ENCODE measurements at regions not wholly inside any gene's neighbourhood (a gene's known extent, or its start where the extent isn't known, plus 50 kb on each side); places are given as distances from the start of the nearest gene placed in this dataset.
A peak's percentile ranks its signal among the peaks of the same experiment; 100 is the strongest.

- H3K4me3 ChIP-seq, result no peak overlapping the region
- no peak for ATAC-seq (ENCODE audit: insufficient read depth, low FRiP score)
- WGBS, 2 donors, result 55 to 89% methylated on average over 1 of the region's 1 CpG
Measured at GRCh38 chrX:84924624-84925023, 79.1 kb upstream of the APOOL start.

GRCh38 chrX:84932814-84933213 is 70.9 kb upstream of the APOOL start:
- DNase-seq (no peak), ATAC-seq (ENCODE audit: insufficient read depth, low FRiP score) (no peak)
- no peak overlapping the region for H3K27ac ChIP-seq (ENCODE audit: low read depth in 1 of 2, low read length in 1 of 2)
- H3K9ac ChIP-seq (ENCODE audit: insufficient read depth in 1 of 2, low read length in 2 of 2), result no peak overlapping the region
- TF ChIP-seq CTCF (IDR thresholded peaks at IDR 0.05; ENCODE audit: control extremely low read depth, extremely low read depth), result no peak
- no peaks in the 10 kb centered on the region for H3K4me1 ChIP-seq (ENCODE audit: control insufficient read depth in 5 of 5, insufficient read depth in 5 of 5, low read length in 5 of 5)
- peaks cover 0 to 6% (median 0%) of the 10 kb centered on the region in 4 donors for H3K9me3 ChIP-seq (ENCODE audit: control insufficient read depth in 4 of 4, insufficient read depth in 3 of 4, low read length in 3 of 4)
- H3K36me3 ChIP-seq (ENCODE audit: control insufficient read depth in 4 of 4, insufficient read depth in 4 of 4, low read length in 4 of 4), result no peaks in the 10 kb centered on the region
- H3K27me3 ChIP-seq (ENCODE audit: control insufficient read depth in 3 of 3, insufficient read depth in 3 of 3, low read length in 2 of 3), result no peaks in the 10 kb centered on the region
- no peak overlapping the region for H3K4me3 ChIP-seq

More at GRCh38 chrX:84924624-84925023, 79.1 kb upstream of the APOOL start:
- no peaks in the 10 kb centered on the region for H3K36me3 ChIP-seq (ENCODE audit: control insufficient read depth in 4 of 4, insufficient read depth in 4 of 4, low read length in 4 of 4)
- TF ChIP-seq CTCF (IDR thresholded peaks at IDR 0.05; ENCODE audit: control extremely low read depth, extremely low read depth), result no peak
- no peaks in the 10 kb centered on the region for H3K4me1 ChIP-seq (ENCODE audit: control insufficient read depth in 5 of 5, insufficient read depth in 5 of 5, low read length in 5 of 5)
- H3K27me3 ChIP-seq (ENCODE audit: control insufficient read depth in 3 of 3, insufficient read depth in 3 of 3, low read length in 2 of 3), result no peaks in the 10 kb centered on the region
- no peak overlapping the region for H3K9ac ChIP-seq (ENCODE audit: insufficient read depth in 1 of 2, low read length in 2 of 2)
- no peak for DNase-seq
- H3K9me3 ChIP-seq (ENCODE audit: control insufficient read depth in 4 of 4, insufficient read depth in 3 of 4, low read length in 3 of 4), result peaks cover 0 to 11% (median 1%) of the 10 kb centered on the region in 4 donors
- H3K27ac ChIP-seq (ENCODE audit: low read depth in 1 of 2, low read length in 1 of 2), result no peak overlapping the region

GRCh38 chrX:84933956-84934556 is 69.6 kb upstream of the APOOL start:
- DNase-seq (no peak), ATAC-seq (ENCODE audit: insufficient read depth, low FRiP score) (peak; percentile 27)
- TF ChIP-seq CTCF (IDR thresholded peaks at IDR 0.05; ENCODE audit: control extremely low read depth, extremely low read depth), result no peak
- Histone ChIP-seq H3K9ac (ENCODE audit: insufficient read depth in 1 of 2, low read length in 2 of 2) (no peak overlapping the region), H3K4me3 (no peak overlapping the region), H3K27me3 (ENCODE audit: control insufficient read depth in 3 of 3, insufficient read depth in 3 of 3, low read length in 2 of 3) (no peaks in the 10 kb centered on the region), H3K36me3 (ENCODE audit: control insufficient read depth in 4 of 4, insufficient read depth in 4 of 4, low read length in 4 of 4) (no peaks in the 10 kb centered on the region), H3K4me1 (ENCODE audit: control insufficient read depth in 5 of 5, insufficient read depth in 5 of 5, low read length in 5 of 5) (no peaks in the 10 kb centered on the region), H3K27ac (ENCODE audit: low read depth in 1 of 2, low read length in 1 of 2) (no peak overlapping the region), H3K9me3 (ENCODE audit: control insufficient read depth in 4 of 4, insufficient read depth in 3 of 4, low read length in 3 of 4) (peaks cover 0 to 4% (median 0%) of the 10 kb centered on the region in 4 donors)
- 70 to 96% methylated on average over 15 to 46 of the region's 46 CpGs for WGBS, 2 donors
